Kidney epithelial cell (primary cell): ENCODE measurements at regions not wholly inside any gene's neighbourhood (a gene's known extent, or its start where the extent isn't known, plus 50 kb on each side); places are given as distances from the start of the nearest gene placed in this dataset.

Source experiments
- DNase-seq: peaks from one replicate; pipeline ENCODE4 v3.0.0-alpha.2; 2010; ENCODE audit warnings: low read depth
- H3K27me3 ChIP-seq: 2 replicates; pipeline ENCODE4 v1.6.0; 2011; ENCODE audit warnings: low read length; ENCODE audit not compliant: control insufficient read depth, insufficient read depth
- H3K36me3 ChIP-seq: 2 replicates; pipeline ENCODE4 v1.5.1; 2011; ENCODE audit warnings: low read length; ENCODE audit not compliant: control insufficient read depth, insufficient read depth
- H3K4me3 ChIP-seq: 2 replicates; pipeline ENCODE4 v1.5.1; 2011; ENCODE audit warnings: low read depth, mild to moderate bottlenecking, control low read depth, low read length
- CTCF ChIP-seq: IDR thresholded peaks from 2 replicates; pipeline ENCODE4 v1.5.1; 2011; ENCODE audit warnings: mild to moderate bottlenecking, moderate library complexity, low read length, control low read depth, inconsistent platforms; ENCODE audit not compliant: insufficient read depth, poor library complexity, severe bottlenecking

DNA sequence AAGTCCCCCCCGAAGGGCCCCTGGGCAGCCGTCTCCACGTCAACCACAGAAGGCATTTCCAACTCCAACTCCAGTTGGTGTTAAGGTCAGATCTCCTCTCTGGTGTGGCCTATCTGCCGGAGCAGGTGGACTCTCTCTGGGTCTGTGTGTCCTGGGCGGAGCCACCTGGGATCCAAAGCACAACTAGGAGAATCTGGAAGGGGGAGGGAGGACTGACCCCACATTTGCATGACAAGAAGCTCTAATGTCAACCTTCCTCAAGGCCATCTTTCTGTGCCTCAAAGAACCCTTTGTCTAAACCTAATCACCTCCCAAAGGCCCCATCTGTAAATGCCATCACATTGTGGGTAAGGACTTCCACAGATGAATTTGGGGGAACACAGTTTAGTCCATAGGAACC is 381.5 kb downstream of the UQCRFS1 start:
- TF ChIP-seq CTCF, result no peak
- H3K27me3 ChIP-seq, result no peaks in the 10 kb centered on the region
- H3K36me3 ChIP-seq, result no peaks in the 10 kb centered on the region
- no peak overlapping the region for H3K4me3 ChIP-seq
- no peak for DNase-seq

DNA sequence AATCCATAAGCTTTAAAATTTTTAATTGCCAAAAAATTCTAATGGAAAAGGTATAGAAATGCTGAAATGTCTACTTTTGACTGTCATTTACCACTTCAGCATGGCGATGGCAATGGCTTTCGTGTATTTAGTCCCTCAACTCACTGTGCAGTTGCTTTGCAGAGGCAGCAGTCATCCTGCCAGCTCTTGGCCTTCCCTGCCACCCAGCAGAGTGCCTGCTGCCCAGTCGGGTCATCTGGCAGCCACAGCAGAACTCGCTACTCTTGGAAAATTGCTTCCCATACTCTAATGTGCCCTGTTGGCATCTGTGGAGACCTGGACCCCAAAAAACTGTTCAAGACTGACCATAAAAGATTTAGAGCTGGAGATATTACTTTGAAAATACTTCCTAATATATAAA is 383.2 kb downstream of the UQCRFS1 start:
- Histone ChIP-seq H3K4me3 (no peak overlapping the region), H3K36me3 (no peaks in the 10 kb centered on the region), H3K27me3 (no peaks in the 10 kb centered on the region)
- TF ChIP-seq CTCF, result no peak
- no peak for DNase-seq

- no peak overlapping the region for H3K4me3 ChIP-seq
- no peak for DNase-seq
- no peak for TF ChIP-seq CTCF
Measured at GRCh38 chr19:28829359-28829758, 383.6 kb downstream of the UQCRFS1 start.

DNA sequence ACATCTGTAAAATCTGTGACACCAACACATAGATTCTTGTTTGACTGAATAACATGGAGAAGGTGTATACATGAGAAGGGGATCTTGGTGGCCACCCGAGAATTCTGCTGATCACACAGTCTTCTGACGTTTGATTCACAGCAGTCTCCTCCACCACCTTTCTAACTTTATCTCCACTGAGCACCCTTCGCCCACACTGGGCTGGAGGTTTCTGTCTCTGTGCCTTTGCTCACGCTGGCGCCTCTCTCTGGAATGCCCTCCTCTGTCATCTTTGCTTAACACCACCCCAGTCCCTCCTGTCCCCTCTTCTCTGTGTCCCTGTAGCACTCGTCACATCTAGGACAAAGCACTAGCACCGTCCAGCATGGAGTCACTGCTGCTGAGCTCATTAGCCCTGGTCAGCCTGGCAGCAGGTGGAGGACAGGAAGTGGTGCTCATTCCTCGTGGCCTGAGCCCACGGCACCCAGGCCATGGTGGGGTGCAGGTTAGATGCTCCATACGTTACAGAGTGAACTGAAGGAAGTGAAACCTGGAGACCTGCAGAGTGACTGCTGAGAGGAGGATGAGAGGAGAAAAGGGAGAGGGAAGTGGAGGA is 384.6 kb downstream of the UQCRFS1 start:
- DNase-seq, result no peak
- Histone ChIP-seq H3K36me3 (no peaks in the 10 kb centered on the region), H3K4me3 (no peak overlapping the region), H3K27me3 (no peaks in the 10 kb centered on the region)
- no peak for TF ChIP-seq CTCF

More at GRCh38 chr19:28829359-28829758, 383.6 kb downstream of the UQCRFS1 start:
- H3K36me3 ChIP-seq, result no peaks in the 10 kb centered on the region
- H3K27me3 ChIP-seq, result no peaks in the 10 kb centered on the region

DNA sequence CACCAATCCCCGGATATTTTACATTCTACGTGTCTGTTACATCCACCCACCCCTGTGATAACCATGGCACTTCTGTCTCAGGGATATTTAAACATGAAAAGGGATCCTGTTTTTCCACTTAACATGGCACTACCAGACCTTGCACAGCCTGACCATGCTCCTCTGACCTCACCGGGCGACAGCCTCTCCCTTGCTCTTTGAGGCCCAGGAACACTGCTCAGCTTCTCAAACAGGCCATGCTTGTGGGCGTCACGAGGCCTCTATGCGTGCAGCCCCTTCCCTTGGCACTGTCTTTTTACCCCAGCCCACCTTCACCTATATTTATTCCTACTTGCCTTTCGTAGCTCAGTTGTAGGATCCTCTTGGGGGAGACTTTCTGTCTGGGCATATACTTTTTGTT is 385.6 kb downstream of the UQCRFS1 start:
- H3K4me3 ChIP-seq, result no peak overlapping the region
- H3K27me3 ChIP-seq, result no peaks in the 10 kb centered on the region
- no peaks in the 10 kb centered on the region for H3K36me3 ChIP-seq
- TF ChIP-seq CTCF, result no peak
- DNase-seq, result no peak

DNA sequence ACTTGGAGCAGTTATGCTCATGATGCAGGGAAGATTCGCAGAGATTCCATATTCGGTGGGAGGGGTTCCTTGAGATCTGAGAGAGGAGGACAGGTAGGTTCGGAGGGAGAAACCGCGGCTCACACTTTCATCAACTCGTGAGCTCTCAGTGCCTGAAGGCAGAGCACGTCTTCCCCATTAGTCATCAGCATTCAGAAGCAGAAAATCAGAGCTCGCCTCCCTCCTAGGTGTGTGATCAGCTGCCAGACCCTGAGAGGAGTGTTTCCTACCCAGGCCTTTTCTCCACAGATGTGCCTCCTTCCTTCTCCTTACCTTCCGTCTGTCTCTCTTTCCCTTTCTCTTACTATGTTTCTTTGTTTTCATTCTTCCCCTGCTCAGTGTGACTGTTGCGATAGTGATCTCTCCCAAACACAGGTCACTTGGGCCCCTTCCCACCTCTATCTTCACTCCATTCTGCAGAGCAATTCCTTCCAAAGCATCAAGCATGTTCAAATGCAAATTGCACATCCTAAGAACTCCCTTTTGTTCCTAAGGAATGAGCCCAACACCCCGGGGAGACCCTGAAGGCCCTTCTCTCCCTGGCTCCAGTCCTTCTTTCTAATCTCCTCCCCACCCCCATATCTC is 389.5 kb downstream of the UQCRFS1 start:
- DNase-seq, result no peak
- H3K27me3 ChIP-seq, result no peaks in the 10 kb centered on the region
- no peak for TF ChIP-seq CTCF
- H3K4me3 ChIP-seq, result no peak overlapping the region
- no peaks in the 10 kb centered on the region for H3K36me3 ChIP-seq
